Mucosa of gallbladder (tissue), 1 donor: ENCODE measurements at regions not wholly inside any gene's neighbourhood (a gene's known extent, or its start where the extent isn't known, plus 50 kb on each side); places are given as distances from the start of the nearest gene placed in this dataset.

Experiments
- DNase-seq: peaks from one replicate; pipeline ENCODE4 v3.0.0-alpha.2; 2020; ENCODE audit warnings: low spot score
- donor health status: DM: no; HTN: no; CAD: no.

- DNase-seq = no peak
Observed at GRCh38 chr10:61318429-61318828, 134.8 kb downstream of the TMEM26 start.

GRCh38 chr10:61317706-61318105 is 135.5 kb downstream of the TMEM26 start:
- DNase-seq = no peak

- DNase-seq = no peak
Observed at GRCh38 chr10:61316676-61317265, 136.4 kb downstream of the TMEM26 start.

- DNase-seq = no peak
Observed at GRCh38 chr10:61314273-61314672, 138.9 kb downstream of the TMEM26 start.

DNA sequence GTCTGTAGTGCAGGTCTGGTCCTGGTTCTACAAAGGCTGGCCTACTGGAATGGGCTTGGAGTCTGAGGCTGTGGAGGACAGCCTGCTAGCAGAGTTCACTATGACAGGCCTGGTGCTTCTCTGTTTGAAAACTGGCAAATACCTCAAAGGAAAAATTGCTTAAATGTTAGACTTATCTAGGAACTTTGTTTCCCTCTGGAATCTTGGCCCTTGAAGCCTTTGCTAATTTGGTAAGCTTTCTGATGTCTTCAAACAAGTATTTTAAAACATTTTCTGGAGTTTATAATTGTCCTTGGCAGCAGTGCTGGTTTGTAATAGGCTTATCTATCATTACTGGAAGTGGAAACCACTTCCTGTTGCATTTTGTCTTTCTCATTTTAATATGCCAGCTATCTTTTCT is 139.7 kb downstream of the TMEM26 start:
- peak; percentile 25 for DNase-seq

GRCh38 chr10:61304746-61305145 is 148.4 kb downstream of the TMEM26 start:
- DNase-seq = no peak

DNA sequence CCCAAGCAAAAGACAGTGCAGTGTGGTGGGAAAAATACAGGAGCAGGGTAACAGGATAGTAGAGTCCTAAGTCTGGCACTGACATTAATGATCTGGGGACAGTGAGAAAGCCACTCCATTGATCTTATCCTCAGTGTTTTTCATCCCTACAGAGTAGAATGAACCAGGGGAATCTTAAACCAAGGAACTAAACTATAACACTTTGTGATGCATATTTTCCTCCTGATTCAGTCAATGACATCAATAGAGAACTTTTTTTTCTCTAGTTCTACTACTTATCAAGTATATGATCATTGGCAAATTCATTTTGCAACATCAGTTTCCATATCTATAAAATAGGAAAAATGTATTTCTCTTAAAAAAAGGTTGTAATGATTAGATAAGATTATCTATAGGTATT is 151.1 kb downstream of the TMEM26 start:
- no peak for DNase-seq

DNA sequence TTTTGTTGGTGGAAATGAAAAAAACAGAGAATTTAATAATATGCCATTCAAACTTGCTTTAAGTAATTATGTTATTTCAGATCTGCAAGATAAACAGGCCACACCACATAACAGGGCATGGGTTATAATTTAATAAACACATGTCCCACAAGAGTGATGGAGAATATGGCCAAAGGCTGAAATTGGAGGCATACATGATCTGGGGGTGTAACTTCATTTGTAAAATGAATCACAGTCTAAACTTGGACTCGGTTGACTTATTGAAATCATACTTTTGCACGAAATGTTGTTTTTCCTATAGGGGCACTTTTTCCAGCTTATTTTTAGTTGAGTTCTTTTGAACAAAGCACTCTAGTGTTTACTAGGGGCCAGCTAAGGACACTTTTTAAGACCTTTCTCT is 151.6 kb downstream of the TMEM26 start:
- no peak for DNase-seq

DNA sequence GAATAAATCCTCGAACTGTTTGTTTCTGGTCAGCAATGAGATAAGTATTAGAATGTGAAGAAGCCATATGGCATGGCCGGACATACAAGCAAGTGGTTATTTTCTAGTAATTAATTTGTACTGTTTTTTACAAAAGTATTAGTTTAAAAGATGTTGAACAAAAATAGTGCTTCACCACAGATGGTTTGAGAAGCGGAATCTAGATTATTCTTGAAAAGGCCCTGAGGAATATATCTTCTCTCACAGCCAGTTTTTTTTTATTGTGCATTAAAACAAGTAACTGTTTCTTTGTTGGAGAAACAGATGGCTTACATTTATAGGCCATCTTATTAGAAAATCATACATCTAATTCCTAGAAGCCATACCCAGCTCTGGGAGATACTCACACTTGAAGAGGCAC is 153.3 kb downstream of the TMEM26 start:
- DNase-seq = no peak

DNA sequence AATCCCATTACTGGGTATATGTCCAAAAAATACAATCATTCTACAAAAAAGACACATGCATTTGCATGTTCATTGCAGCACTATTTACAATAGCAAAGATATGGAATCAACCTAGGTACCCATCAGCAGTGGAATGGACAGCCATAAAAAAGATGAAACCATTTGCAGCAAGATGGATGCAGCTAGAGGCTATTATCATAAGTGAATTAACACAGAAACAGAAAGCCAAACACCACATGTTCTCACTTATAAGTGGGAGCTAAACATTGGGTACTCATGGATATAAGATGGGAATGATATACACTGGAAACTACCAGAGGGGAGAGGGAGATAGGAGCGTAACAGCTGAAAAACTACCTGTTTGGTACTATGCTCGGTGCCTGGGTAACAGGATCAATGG is 154.0 kb downstream of the TMEM26 start:
- no peak for DNase-seq

DNA sequence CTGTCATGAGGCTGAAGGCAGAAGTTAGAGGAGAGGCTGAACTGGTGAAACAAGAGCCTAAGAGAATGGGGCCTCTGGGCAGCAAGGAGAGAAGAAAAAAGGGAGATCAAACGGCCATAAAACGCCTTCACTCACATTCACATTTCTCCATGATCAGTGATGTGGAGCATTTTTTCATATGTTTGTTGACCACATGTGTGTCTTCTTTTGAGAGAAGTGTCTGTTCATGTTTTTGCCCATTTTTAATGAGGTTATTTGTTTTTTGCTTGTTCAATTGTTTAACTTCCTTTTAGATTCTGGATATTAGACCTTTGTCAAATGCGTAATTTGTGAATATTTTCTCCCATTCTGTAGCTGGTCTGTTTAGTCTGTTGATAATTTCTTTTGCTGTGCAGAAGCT is 155.0 kb downstream of the TMEM26 start:
- DNase-seq = no peak

- DNase-seq = no peak
Observed at GRCh38 chr10:61296161-61296560, 157.0 kb downstream of the TMEM26 start.

DNA sequence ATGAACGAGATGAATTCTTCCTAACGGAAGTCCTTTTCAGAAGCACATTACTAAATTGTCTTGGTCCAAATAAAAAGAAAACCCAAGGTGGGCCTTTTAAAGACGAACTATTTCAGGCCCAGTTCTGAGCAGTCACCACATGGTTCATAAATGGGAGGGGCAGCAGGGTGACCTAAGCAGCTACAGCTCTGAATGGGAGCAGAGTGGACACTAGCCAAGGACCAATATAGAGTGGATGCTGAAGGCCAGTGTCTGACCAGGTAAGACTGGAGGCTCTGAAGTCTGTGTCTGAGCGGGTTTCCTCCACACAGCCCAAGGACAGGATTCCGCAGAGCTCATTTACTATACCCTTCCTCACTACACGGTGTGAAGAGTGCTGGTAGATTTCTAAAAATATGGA is 159.1 kb downstream of the TMEM26 start:
- DNase-seq = no peak

GRCh38 chr10:61289813-61290212 is 163.4 kb downstream of the TMEM26 start:
- DNase-seq = no peak

GRCh38 chr10:61286686-61287085 is 166.5 kb downstream of the TMEM26 start:
- DNase-seq = no peak

DNA sequence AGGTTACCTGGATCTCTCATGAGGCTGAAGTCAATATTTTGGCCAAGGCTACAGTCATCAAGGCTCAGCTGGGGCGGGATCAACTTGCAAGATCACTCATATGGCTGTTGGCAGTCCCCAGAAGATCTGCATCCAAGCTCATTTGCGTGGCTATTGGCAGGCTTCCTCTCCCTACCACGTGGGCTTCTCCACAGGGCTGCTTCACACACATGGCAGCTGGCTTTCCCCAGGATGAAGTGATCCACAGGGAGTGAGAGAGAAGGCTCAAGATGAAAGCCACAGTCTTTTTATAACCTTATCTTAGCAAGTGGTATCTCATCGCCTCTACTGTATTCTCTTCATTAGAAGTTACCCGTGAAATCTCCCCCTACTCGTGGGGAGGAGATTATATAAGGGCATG is 167.4 kb downstream of the TMEM26 start:
- no peak for DNase-seq

GRCh38 chr10:61284222-61284890 is 168.8 kb downstream of the TMEM26 start:
- DNase-seq = no peak

GRCh38 chr10:61283481-61284221 is 169.5 kb downstream of the TMEM26 start:
- DNase-seq = no peak

DNA sequence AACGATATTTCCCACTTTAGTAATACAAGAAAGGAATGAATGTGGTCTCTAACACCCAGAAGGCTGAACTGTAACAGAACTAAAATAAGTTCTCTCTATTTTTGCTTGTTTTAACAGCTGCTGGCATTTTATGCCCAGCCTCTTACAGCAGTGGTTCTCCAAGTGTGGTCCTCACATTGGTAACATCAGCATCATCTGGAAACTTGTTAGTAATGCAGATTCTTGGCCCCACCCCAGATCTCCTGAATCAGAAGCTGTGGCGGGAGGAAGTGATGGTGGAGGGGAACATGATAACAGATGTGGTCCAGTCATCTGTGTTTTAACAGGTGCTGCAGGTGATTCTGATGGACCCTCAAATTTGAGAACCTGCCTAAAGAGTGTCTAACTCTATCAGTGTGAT is 170.1 kb downstream of the TMEM26 start:
- no peak for DNase-seq

- DNase-seq = no peak
Observed at GRCh38 chr10:61280303-61280702, 172.9 kb downstream of the TMEM26 start.

DNA sequence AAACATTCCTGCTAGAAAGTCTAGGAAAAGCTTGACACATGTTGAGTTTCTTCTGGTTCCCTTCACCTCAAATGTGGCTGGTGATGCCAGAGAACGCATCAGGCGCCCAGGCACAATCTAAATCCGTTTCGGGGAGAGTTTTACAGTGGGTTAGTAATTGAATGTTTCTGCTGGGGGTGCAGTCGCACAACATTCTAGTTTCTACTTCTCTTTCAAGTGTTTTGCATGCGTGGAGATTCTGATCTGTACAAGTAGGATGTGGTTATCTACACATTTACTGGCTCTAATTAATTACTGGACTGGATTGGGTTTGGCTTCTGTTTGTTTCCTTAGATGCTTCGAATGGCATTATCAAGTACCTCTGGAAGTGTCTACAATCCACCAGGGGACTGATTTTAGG is 173.8 kb downstream of the TMEM26 start:
- no peak for DNase-seq

DNA sequence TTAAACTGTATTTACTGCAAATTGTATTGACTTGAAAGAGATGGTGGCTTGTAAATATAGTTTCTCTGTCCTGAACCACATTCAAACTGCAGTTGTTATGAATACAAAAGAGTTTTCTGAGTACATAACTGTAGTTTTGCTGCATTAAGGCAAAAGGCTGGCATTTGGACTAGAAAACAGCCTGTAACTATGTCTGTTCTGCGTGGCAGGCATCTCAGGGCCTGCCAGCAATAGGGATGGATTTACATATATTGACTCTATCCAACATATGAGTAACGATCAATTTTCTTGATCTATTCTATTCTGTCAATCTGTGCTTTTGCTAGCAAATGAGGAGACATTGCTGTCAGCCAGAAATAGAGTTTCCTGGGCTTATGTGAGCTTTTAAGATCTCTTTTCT is 174.6 kb downstream of the TMEM26 start:
- DNase-seq = no peak

- no peak for DNase-seq
Observed at GRCh38 chr10:61272781-61273180, 180.4 kb downstream of the TMEM26 start.
